ENCODE measurements at regions not wholly inside any gene's neighbourhood (a gene's known extent, or its start where the extent isn't known, plus 50 kb on each side); places are given as distances from the start of the nearest gene placed in this dataset.
"Not testable (repeated sequence)": the region's sequence is repeated elsewhere in the genome, so short reads cannot be mapped to it uniquely, and the experiment has no call there.

- not testable (repeated sequence) for TF ChIP-seq CTCF (IDR thresholded peaks at IDR 0.05; ENCODE audit: extremely low read depth in 1 of 2, insufficient read depth in 1 of 2, low read depth in 1 of 2, low read length in 2 of 2); EZH2 (IDR thresholded peaks at IDR 0.05; ENCODE audit: borderline replicate concordance, low read depth, low read length, severe bottlenecking); POLR2AphosphoS5 (IDR thresholded peaks at IDR 0.05; ENCODE audit: insufficient read depth, low read depth, low read length); POLR2A (IDR thresholded peaks at IDR 0.05; ENCODE audit: low read depth, low read length); JUN (IDR thresholded peaks at IDR 0.05; ENCODE audit: borderline replicate concordance, insufficient read depth, insufficient read length, low read depth); MAX (IDR thresholded peaks at IDR 0.05; ENCODE audit: insufficient read depth, insufficient read length); FOS (IDR thresholded peaks at IDR 0.05; ENCODE audit: borderline replicate concordance, insufficient read depth, low read length); MYC (IDR thresholded peaks at IDR 0.05; ENCODE audit: low read depth, low read length)
Measured at GRCh38 chr15:21018176-21018575, 152.1 kb upstream of the POTEB2 start.

All from endothelial cell of umbilical vein (primary cell).